ENCODE measurements at regions not wholly inside any gene's neighbourhood (a gene's known extent, or its start where the extent isn't known, plus 50 kb on each side); places are given as distances from the start of the nearest gene placed in this dataset.

- TF ChIP-seq CTCF (IDR thresholded peaks at IDR 0.05): no peak
- TF ChIP-seq POLR2AphosphoS5 (IDR thresholded peaks at IDR 0.05): no peak
- no peak for TF ChIP-seq POLR2A (IDR thresholded peaks at IDR 0.05)
Observed at GRCh38 chr1:54460351-54460750, 54.2 kb upstream of the SSBP3 start.
